ENCODE measurements at regions not wholly inside any gene's neighbourhood (a gene's known extent, or its start where the extent isn't known, plus 50 kb on each side); places are given as distances from the start of the nearest gene placed in this dataset.
"Not testable (repeated sequence)": the region's sequence is repeated elsewhere in the genome, so short reads cannot be mapped to it uniquely, and the experiment has no call there.

- DNase-seq = not testable (repeated sequence)
Measured at GRCh38 chr2:111406616-111407015, 285.9 kb downstream of the BCL2L11 start.

- DNase-seq = not testable (repeated sequence)
Measured at GRCh38 chr2:111407632-111408194, 287.0 kb downstream of the BCL2L11 start.

DNA sequence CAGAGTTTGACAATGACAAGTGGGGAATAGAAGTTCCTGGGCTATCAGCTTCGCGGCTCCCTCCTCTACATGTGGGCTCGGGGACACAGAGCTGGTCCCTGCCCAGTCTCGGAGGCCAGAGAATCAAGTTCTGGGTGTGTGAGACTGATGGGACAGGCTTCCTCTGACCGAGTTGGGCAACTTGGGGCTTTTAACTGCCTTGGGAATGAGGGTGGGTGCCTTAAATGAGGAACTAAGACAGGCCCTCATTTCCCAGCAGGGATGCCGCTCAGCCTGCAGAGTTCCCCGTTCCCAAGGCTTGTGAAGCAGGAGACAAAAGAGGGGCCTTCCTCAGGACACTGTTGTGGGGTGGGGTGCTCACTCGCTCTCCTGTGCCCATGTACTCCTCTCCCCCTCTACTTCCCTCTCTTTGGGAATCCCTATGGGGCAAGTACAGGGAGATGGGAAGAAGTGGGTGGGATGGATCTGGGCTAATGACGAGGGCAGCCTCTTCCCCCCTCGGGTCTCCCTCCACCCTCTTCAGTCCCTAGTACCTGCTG, 290.2 kb downstream of the BCL2L11 start:
- not testable (repeated sequence) for DNase-seq

- DNase-seq = not testable (repeated sequence)
Measured at GRCh38 chr2:111411867-111412681, 291.4 kb downstream of the BCL2L11 start.

GRCh38 chr2:111412841-111413650, 292.3 kb downstream of the BCL2L11 start:
- not testable (repeated sequence) for DNase-seq

GRCh38 chr2:111413950-111414349, 293.2 kb downstream of the BCL2L11 start:
- DNase-seq = not testable (repeated sequence)

- DNase-seq = not testable (repeated sequence)
Measured at GRCh38 chr2:111415765-111416743, 295.3 kb downstream of the BCL2L11 start.

DNA sequence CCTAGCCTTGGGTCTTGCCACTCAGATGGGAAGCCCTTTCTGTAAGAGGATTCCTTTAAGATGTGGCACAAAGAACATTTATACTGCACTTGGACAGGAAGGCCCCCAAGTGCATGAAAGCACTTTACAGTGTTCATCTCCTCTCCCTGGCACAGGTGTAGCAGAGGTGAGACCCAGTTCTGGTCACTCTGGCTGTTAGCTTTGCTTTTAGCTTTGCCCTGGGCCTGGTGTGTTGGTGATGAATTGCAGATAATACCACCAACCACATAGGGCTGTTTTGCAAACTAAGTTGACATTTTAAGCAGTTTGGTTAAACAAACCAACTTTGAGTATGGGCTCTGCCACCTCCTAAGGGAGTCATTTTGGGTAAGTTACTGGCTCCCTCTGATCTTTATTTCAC, 296.3 kb downstream of the BCL2L11 start:
- not testable (repeated sequence) for DNase-seq

DNA sequence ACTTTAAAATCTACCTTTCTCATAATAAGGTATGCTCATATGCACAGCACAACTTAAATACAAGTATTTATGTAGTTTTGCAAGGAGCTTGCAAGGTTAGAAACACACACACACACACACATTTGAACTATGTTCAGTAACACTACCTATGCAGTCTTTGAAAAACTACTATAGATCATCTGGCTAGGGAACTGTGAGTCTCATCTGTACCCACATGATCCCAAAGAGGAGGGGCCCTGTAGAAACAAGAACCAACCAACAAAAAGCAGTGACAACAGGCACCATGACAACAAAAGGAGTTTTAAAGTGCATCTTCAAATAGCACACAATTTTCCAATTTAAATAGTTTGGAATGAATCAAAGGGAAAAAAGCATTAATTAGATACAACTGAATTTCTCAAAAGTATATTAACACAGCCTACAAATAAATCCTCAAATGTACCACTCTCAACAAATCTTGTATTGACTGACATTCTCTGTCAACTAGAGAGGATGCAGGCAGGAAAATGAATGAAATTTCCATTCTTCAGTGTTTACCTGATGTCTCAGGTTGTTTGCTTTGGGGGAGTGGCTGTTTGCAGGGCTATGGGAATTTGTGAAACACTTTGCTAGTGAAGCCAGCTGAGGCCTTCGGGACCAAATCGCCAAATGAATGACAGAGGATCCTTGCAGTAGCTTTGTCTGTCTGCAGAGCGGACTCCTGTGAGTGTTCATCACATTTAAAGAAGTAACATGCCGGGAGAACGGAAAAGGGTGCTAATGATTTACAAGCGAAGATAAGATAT, 297.6 kb downstream of the BCL2L11 start:
- not testable (repeated sequence) for DNase-seq

DNA sequence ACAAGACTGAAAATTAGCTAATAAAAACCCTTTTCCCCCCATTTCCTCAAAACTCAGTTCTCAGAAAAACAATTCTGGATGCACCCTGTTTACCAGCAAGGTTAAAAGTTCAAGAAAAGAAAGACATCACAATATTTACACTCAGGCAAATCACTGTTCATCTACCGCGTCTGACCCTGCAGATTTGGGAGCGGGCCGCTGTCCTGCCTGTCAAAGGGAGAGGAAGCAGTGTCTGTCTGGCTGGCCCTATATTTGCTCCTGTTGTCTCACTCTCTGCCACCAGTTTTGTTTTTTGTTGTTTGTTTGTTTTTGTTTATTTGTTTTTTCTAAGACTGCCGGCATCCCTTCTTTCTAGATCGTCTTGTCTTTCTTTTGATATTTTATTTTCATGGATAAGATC, 299.4 kb downstream of the BCL2L11 start:
- not testable (repeated sequence) for DNase-seq

GRCh38 chr2:111420835-111421234, 300.1 kb downstream of the BCL2L11 start:
- DNase-seq = not testable (repeated sequence)

DNA sequence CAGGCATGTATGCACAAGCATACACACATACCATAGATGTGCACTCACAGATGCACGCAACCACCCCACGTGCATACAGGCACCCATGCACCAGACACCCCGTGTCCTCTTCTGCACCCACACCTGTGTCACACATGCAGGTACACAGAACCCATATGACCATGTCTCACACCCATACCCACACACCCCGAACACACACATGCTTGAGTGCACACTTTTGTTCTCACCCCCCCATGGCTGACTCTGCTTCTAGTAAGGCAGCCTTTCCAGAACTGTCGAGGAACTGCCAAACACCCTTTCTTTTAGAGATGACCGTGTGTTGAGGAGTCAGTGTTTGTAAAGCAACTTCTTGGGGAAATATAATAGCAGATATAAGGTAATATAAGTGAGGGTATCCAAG, 301.2 kb downstream of the BCL2L11 start:
- not testable (repeated sequence) for DNase-seq

- DNase-seq = not testable (repeated sequence)
Measured at GRCh38 chr2:111422562-111422961, 301.8 kb downstream of the BCL2L11 start.

GRCh38 chr2:111423184-111423583, 302.5 kb downstream of the BCL2L11 start:
- not testable (repeated sequence) for DNase-seq

DNA sequence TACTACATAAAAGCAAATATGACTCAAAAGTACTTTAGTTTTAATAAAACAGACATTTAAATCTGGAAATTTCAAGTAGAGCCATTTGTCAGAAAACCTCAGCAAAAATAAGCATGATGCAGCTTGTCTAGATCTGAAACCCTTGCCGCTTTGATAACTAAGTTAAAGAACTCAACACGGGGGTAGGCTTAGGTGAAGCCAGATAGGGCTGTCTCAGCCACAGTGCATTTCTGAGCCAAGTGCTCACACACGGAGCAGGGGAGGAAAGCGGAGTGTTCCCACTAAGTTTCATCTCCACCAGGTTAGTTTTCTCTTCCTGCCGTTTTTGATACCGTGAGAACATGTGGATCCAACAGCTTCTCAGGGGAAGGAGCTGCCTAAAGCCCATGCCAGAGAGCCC, 303.5 kb downstream of the BCL2L11 start:
- DNase-seq = not testable (repeated sequence)

DNA sequence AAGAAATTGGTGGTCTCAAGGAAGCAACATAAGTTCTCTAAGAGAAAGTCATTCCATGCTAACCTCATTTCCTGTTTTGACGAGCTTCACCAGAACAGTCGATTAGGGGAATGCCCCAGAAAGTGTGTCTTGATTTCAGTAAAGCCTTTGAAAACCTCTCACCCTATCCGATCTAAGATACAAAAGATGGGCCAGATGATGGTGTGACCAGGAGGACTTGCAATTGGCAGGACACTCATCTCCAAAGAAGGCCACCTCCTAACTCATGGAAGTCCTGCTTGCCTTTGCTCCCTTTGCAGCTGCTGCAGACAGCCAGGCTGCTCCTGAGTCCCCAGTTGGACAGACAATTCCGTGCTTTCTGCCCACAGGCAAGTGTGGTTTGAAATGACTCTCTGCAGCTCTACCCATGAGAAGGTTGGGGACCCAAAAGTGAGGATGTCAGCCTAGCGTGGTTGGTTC, 304.2 kb downstream of the BCL2L11 start:
- DNase-seq = not testable (repeated sequence)

DNA sequence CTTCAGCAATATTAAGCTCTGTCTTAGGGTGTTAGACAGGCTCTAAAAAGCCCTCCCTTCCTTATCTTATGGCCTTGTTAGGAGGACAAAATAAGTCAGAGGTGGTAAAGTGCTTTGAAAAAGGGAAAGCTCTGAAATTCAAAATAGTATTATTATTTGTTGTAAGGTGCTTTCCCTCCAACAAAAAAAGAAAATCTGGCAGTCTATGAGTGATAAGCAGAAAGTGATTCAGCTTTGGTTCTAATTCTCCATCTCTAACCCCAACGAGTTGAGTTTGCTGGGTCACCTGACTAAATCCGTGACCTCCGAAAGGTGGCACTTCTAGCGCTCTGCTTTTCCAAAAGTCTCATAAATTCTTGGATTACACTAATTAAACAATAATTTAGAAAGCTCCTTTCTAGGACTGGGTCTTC, 305.1 kb downstream of the BCL2L11 start:
- DNase-seq = not testable (repeated sequence)

GRCh38 chr2:111427346-111427745, 306.6 kb downstream of the BCL2L11 start:
- DNase-seq = not testable (repeated sequence)

- DNase-seq = not testable (repeated sequence)
Measured at GRCh38 chr2:111428915-111429314, 308.2 kb downstream of the BCL2L11 start.

DNA sequence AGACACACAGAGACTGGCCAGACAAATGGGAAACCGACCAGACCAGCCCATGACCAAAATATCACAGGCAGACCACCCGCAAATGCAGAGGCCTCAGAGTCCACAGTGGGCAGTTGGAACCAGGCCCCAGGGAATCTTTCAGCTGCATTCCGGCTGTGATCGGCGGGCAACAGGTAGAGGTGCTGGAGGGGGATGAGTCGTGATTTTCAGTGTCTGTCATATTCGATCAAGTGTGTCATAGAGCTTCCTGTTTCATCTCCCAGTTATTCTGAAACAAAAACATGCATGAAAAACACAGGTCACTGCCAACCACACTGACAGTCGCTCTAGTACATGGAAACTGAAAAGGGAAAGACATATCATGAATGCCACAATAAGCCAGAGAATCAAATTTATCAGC, 308.6 kb downstream of the BCL2L11 start:
- DNase-seq = not testable (repeated sequence)
